Suprapubic skin (tissue), 4 donors: ENCODE measurements at regions not wholly inside any gene's neighbourhood (a gene's known extent, or its start where the extent isn't known, plus 50 kb on each side); places are given as distances from the start of the nearest gene placed in this dataset.

ENCODE experiments used
- EP300 ChIP-seq: sonication (generic); formaldehyde crosslinking; IDR thresholded peaks from one replicate; pipeline ENCODE4 v1.6.1; 2017; ENCODE audit warnings: antibody characterized with exemption
- POLR2A ChIP-seq, 2 donors: fragments of 450-650 bp; IDR thresholded peaks; one replicate each; pipeline ENCODE4 v1.6.1; 2017; ENCODE audit warnings: antibody characterized with exemption in 2 of 2, mild to moderate bottlenecking in 2 of 2, moderate library complexity in 2 of 2
- POLR2AphosphoS5 ChIP-seq, 3 donors: sonication (generic); formaldehyde crosslinking; IDR thresholded peaks; one replicate each; pipeline ENCODE4 v1.6.1; 2017; ENCODE audit warnings: antibody characterized with exemption in 3 of 3
- TF ChIP-seq, protein P1 (sequence below), 2 donors: fragments of 200-600 bp in 1 of 2; fragments of 450-650 bp in 1 of 2; sonication (generic) in 1 of 2; IDR thresholded peaks; one replicate each; pipeline ENCODE4 v1.5.1; 2016 to 2019; ENCODE audit warnings: antibody characterized with exemption in 2 of 2, mild to moderate bottlenecking in 1 of 2, moderate library complexity in 1 of 2

DNA sequence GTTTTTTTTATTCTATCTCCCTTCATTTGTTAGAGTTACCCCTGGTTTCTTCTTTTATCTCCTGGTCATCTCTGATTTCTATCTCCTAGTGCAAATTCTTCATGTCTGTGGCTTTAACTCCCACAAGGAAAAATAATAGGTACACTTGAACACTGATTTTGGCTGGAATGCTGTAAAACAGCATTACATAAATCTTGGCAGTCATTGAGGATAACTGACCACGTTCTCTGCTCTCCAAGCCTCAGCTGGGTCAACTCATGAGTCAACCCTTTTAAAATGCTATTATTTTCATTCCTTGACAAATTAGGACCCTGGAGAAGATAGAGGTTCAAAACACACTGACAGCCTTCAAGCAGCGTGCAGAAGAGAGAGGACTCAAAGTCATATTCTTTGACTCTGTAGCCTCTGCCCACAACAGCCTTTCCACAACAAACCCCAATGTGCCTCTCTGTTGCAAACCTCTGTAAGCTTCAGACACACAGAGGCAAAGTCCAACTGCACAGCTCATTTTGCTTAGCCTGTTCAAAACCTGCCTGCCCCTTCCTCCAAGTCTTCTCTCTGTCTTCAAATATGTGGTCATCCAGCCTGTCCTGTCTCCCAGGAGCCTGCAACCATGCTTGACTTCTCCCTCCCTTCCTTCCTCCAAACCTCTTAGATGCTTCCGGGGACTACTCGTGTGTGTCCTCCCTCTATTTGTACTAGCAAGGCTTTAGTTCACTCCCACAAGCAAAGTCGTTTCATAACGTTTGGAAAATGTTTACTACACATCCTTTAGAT is 398.4 kb downstream of the MED10 start:
- TF ChIP-seq, protein P1, sequence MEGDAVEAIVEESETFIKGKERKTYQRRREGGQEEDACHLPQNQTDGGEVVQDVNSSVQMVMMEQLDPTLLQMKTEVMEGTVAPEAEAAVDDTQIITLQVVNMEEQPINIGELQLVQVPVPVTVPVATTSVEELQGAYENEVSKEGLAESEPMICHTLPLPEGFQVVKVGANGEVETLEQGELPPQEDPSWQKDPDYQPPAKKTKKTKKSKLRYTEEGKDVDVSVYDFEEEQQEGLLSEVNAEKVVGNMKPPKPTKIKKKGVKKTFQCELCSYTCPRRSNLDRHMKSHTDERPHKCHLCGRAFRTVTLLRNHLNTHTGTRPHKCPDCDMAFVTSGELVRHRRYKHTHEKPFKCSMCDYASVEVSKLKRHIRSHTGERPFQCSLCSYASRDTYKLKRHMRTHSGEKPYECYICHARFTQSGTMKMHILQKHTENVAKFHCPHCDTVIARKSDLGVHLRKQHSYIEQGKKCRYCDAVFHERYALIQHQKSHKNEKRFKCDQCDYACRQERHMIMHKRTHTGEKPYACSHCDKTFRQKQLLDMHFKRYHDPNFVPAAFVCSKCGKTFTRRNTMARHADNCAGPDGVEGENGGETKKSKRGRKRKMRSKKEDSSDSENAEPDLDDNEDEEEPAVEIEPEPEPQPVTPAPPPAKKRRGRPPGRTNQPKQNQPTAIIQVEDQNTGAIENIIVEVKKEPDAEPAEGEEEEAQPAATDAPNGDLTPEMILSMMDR (IDR thresholded peaks at IDR 0.05) = no peak
- no peak for TF ChIP-seq POLR2A (IDR thresholded peaks at IDR 0.05)
- no peak for TF ChIP-seq POLR2AphosphoS5 (IDR thresholded peaks at IDR 0.05)
- TF ChIP-seq EP300 = no peak
